Stomach (tissue), 8 donors: ENCODE measurements at regions not wholly inside any gene's neighbourhood (a gene's known extent, or its start where the extent isn't known, plus 50 kb on each side); places are given as distances from the start of the nearest gene placed in this dataset.

Experiments
- DNase-seq, 2 donors: peaks; one replicate each; pipeline versions ENCODE4 v3.0.0 to v3.0.0-alpha.2; 2013 to 2019
- H3K27ac ChIP-seq, 5 donors: fragments of 200-600 bp in 4 of 5; sonication (generic) in 4 of 5; one replicate each; pipeline ENCODE4 v1.5.1; 2013 to 2019; ENCODE audit warnings: mild to moderate bottlenecking in 1 of 5, moderate library complexity in 1 of 5
- H3K27me3 ChIP-seq, 3 donors: fragments of 200-600 bp; sonication (generic); one replicate each; pipeline ENCODE4 v1.5.1; 2017 to 2019; ENCODE audit warnings: mixed run types in 1 of 3
- H3K36me3 ChIP-seq, 4 donors: fragments of 200-600 bp; sonication (generic); 1 replicate in 3 of 4; 2 replicates in 1 of 4; pipeline ENCODE4 v1.5.1; 2016 to 2019
- H3K4me1 ChIP-seq, 4 donors: fragments of 200-600 bp; sonication (generic); one replicate each; pipeline ENCODE4 v1.5.1; 2016 to 2019
- H3K4me3 ChIP-seq, 4 donors: fragments of 200-600 bp; sonication (generic) in 3 of 4; one replicate each; pipeline ENCODE4 v1.5.1; 2016 to 2019; ENCODE audit warnings: mild to moderate bottlenecking in 1 of 4
- H3K9me3 ChIP-seq, 4 donors: fragments of 200-600 bp; sonication (generic); one replicate each; pipeline ENCODE4 v1.5.1; 2016 to 2019
- CTCF ChIP-seq, 7 experiments: fragments of 450-650 bp in 4 of 7; fragments of 200-600 bp in 3 of 7; sonication (generic) in 3 of 7; IDR thresholded peaks; one replicate each; pipeline ENCODE4 v1.5.1; 2016 to 2019; ENCODE audit warnings: antibody characterized with exemption in 7 of 7, control low read depth in 2 of 7, mild to moderate bottlenecking in 1 of 7
- EP300 ChIP-seq: sonication (generic); formaldehyde crosslinking; IDR thresholded peaks from one replicate; pipeline ENCODE4 v1.6.1; 2017; ENCODE audit warnings: antibody characterized with exemption
- POLR2A ChIP-seq, 4 donors: fragments of 450-650 bp; IDR thresholded peaks; one replicate each; pipeline ENCODE4 v1.6.1; 2016; ENCODE audit warnings: antibody characterized with exemption in 4 of 4, control low read depth in 2 of 4, mild to moderate bottlenecking in 1 of 4, moderate library complexity in 1 of 4
- POLR2AphosphoS5 ChIP-seq, 3 donors: sonication (generic); formaldehyde crosslinking; IDR thresholded peaks; one replicate each; pipeline ENCODE4 v1.6.1; 2016; ENCODE audit warnings: antibody characterized with exemption in 3 of 3
- WGBS, 5 donors: extraction: QIAGEN DNeasy Blood & Tissue Kit in 3 of 5; methylation state at CpG; one replicate each; pipeline versions ENCODE4 v1.1.5 to v1.1.7; 2013 to 2018; 5-methylcytosine and 5-hydroxymethylcytosine counted together
- intact Hi-C: fragments of 100-400 bp; cut with DNase I; formaldehyde crosslinking; loops from one replicate; pipeline ENCODE4 v1.15.1; 2023; ENCODE audit warnings: low total_unique reads
- donor health status: healthy with polysubstance abuse.
- donor health status: Bipolar disorder and iron deficiency.
- donor health status: healthy.

GRCh38 chr7:110153222-110153621 is 937.7 kb upstream of the LRRN3 start:
- intact Hi-C loops = no loop called here
- 50 to 72% (median 57%) methylated on average over 3 of the region's 3 CpGs for WGBS, 5 donors
- H3K9me3 ChIP-seq = peaks cover 0 to 14% (median 10%) of the 10 kb centered on the region in 4 donors

GRCh38 chr7:110156511-110156910 is 934.4 kb upstream of the LRRN3 start:
- Histone ChIP-seq H3K4me1 (no peaks in the 10 kb centered on the region), H3K27me3 (no peaks in the 10 kb centered on the region), H3K9me3 (no peaks in the 10 kb centered on the region), H3K4me3 (no peak overlapping the region), H3K27ac (no peak overlapping the region), H3K36me3 (no peaks in the 10 kb centered on the region)
- TF ChIP-seq POLR2A (IDR thresholded peaks at IDR 0.05) (no peak), CTCF (IDR thresholded peaks at IDR 0.05) (no peak), EP300 (no peak), POLR2AphosphoS5 (IDR thresholded peaks at IDR 0.05) (no peak)
- DNase-seq = no peak
- intact Hi-C loops = no loop called here
- WGBS, 5 donors = 88 to 97% (median 91%) methylated on average over 1 of the region's 1 CpG

More at GRCh38 chr7:110153222-110153621, 937.7 kb upstream of the LRRN3 start:
- TF ChIP-seq POLR2A (IDR thresholded peaks at IDR 0.05) = no peak
- TF ChIP-seq EP300 = no peak
- TF ChIP-seq POLR2AphosphoS5 (IDR thresholded peaks at IDR 0.05) = no peak
- no peak for TF ChIP-seq CTCF (IDR thresholded peaks at IDR 0.05)
- H3K27me3 ChIP-seq = no peaks in the 10 kb centered on the region
- H3K4me1 ChIP-seq = no peaks in the 10 kb centered on the region
- DNase-seq = no peak
- H3K36me3 ChIP-seq = no peaks in the 10 kb centered on the region
- H3K27ac ChIP-seq = no peak overlapping the region
- no peak overlapping the region for H3K4me3 ChIP-seq

- TF ChIP-seq POLR2A (IDR thresholded peaks at IDR 0.05) (no peak), EP300 (no peak), POLR2AphosphoS5 (IDR thresholded peaks at IDR 0.05) (no peak), CTCF (IDR thresholded peaks at IDR 0.05) (no peak)
- Histone ChIP-seq H3K27ac (no peak overlapping the region), H3K27me3 (no peaks in the 10 kb centered on the region), H3K4me1 (no peaks in the 10 kb centered on the region), H3K4me3 (no peak overlapping the region), H3K9me3 (no peaks in the 10 kb centered on the region), H3K36me3 (no peaks in the 10 kb centered on the region)
- intact Hi-C loops = no loop called here
- no peak for DNase-seq
- WGBS, 5 donors = 0 to 43% (median 0%) methylated on average over 1 of the region's 1 CpG
Observed at GRCh38 chr7:110157631-110158362, 933.1 kb upstream of the LRRN3 start.

GRCh38 chr7:110168010-110168409 is 922.9 kb upstream of the LRRN3 start:
- Histone ChIP-seq H3K9me3 (no peaks in the 10 kb centered on the region), H3K4me3 (no peak overlapping the region), H3K4me1 (no peaks in the 10 kb centered on the region), H3K36me3 (no peaks in the 10 kb centered on the region), H3K27ac (no peak overlapping the region), H3K27me3 (no peaks in the 10 kb centered on the region)
- 75 to 92% (median 89%) methylated on average over 3 of the region's 3 CpGs for whole genome bisulfite sequencing, 5 donors
- no peak for DNase-seq
- TF ChIP-seq EP300 = no peak
- no peak for TF ChIP-seq CTCF (IDR thresholded peaks at IDR 0.05)
- no peak for TF ChIP-seq POLR2AphosphoS5 (IDR thresholded peaks at IDR 0.05)
- no peak for TF ChIP-seq POLR2A (IDR thresholded peaks at IDR 0.05)
- intact Hi-C loops = no loop called here
